ENCODE measurements at regions not wholly inside any gene's neighbourhood (a gene's known extent, or its start where the extent isn't known, plus 50 kb on each side); places are given as distances from the start of the nearest gene placed in this dataset.

GRCh38 chr16:9307446-9307845, 216.0 kb downstream of the HAPSTR1 start (continued):
- no peak for TF ChIP-seq CTCF (conservative IDR thresholded peaks at IDR 0.05; ENCODE audit: low read depth in 2 of 2)
- TF ChIP-seq CREB1 (CRISPR knock-in tag; IDR thresholded peaks at IDR 0.05; ENCODE audit: low read depth) = no peak
- TF ChIP-seq ETS1 (IDR thresholded peaks at IDR 0.05) = no peak
- no peak for TF ChIP-seq JUNB (IDR thresholded peaks at IDR 0.05; ENCODE audit: unreplicated experiment)

GRCh38 chr16:9308356-9308801, 216.9 kb downstream of the HAPSTR1 start:
- Histone ChIP-seq H3K9me2 (ENCODE audit: insufficient read depth) (no peaks in the 10 kb centered on the region), H2AFZ (no peak overlapping the region), H3K27me3 (ENCODE audit: insufficient read depth) (no peaks in the 10 kb centered on the region), H3K4me3 (no peak overlapping the region), H3K4me2 (no peak overlapping the region), H3K4me1 (ENCODE audit: insufficient read depth) (no peaks in the 10 kb centered on the region), H3K27ac (ENCODE audit: low read depth) (no peak overlapping the region), H4K20me1 (replicated peaks; ENCODE audit: insufficient read depth) (no peaks in the 10 kb centered on the region), H3F3A (replicated peaks; ENCODE audit: low read depth) (no peaks in the 10 kb centered on the region), H3K79me2 (replicated peaks; ENCODE audit: insufficient read depth) (no peaks in the 10 kb centered on the region), H3K36me3 (ENCODE audit: insufficient read depth) (no peaks in the 10 kb centered on the region)
- DNase-seq (ENCODE audit: low spot score) (no peak), ATAC-seq (no peak)
- Mint-ChIP-seq H3K4me1 (peaks cover 7% of the 10 kb centered on the region), H3K27me3 (ENCODE audit: insufficient read depth, low read depth, poor library complexity) (no peaks in the 10 kb centered on the region), H3K36me3 (ENCODE audit: low read depth) (no peaks in the 10 kb centered on the region), H3K9me3 (no peaks in the 10 kb centered on the region), H3K27ac (no peak overlapping the region), H3K4me3 (no peak overlapping the region)
- TF ChIP-seq ZNF331 (CRISPR knock-in tag; IDR thresholded peaks at IDR 0.05; ENCODE audit: low read depth) (no peak), EZH2phosphoT487 (IDR thresholded peaks at IDR 0.05; ENCODE audit: unreplicated experiment) (no peak), EZH2 (IDR thresholded peaks at IDR 0.05; ENCODE audit: low read depth, unreplicated experiment) (no peak), CREB1 (CRISPR knock-in tag; IDR thresholded peaks at IDR 0.05; ENCODE audit: low read depth) (no peak)

- H3K36me3 Mint-ChIP-seq (ENCODE audit: low read depth) = no peaks in the 10 kb centered on the region; the same call in 2 of the 3 replicates
- Histone ChIP-seq H3K4me1 (ENCODE audit: insufficient read depth) (no peaks in the 10 kb centered on the region), H2AFZ (no peak overlapping the region), H3F3A (replicated peaks; ENCODE audit: low read depth) (no peaks in the 10 kb centered on the region), H3K9me2 (ENCODE audit: insufficient read depth) (no peaks in the 10 kb centered on the region), H3K79me2 (replicated peaks; ENCODE audit: insufficient read depth) (no peaks in the 10 kb centered on the region), H3K27ac (ENCODE audit: low read depth) (no peak overlapping the region), H3K4me3 (no peak overlapping the region), H3K4me2 (no peak overlapping the region), H3K36me3 (ENCODE audit: insufficient read depth) (no peaks in the 10 kb centered on the region), H4K20me1 (replicated peaks; ENCODE audit: insufficient read depth) (no peaks in the 10 kb centered on the region), H3K27me3 (ENCODE audit: insufficient read depth) (no peaks in the 10 kb centered on the region)
- peaks cover under 1% of the 10 kb centered on the region; the same call in 2 of the 3 replicates for H3K9me3 Mint-ChIP-seq
- H3K4me1 Mint-ChIP-seq = peaks cover 7% of the 10 kb centered on the region
- H3K27ac Mint-ChIP-seq = no peak overlapping the region
- DNase-seq (ENCODE audit: low spot score) (no peak), ATAC-seq (no peak)
- H3K27me3 Mint-ChIP-seq (ENCODE audit: insufficient read depth, low read depth, poor library complexity) = peaks cover under 1% of the 10 kb centered on the region
- no peak for TF ChIP-seq ZNF114 (CRISPR knock-in tag; IDR thresholded peaks at IDR 0.05)
- H3K4me3 Mint-ChIP-seq = no peak overlapping the region
These were observed 217.4 kb downstream of the HAPSTR1 start for GRCh38 chr16:9308850-9309249.
